ENCODE measurements at regions not wholly inside any gene's neighbourhood (a gene's known extent, or its start where the extent isn't known, plus 50 kb on each side); places are given as distances from the start of the nearest gene placed in this dataset.

- TF ChIP-seq CTCF (IDR thresholded peaks at IDR 0.05; ENCODE audit: control extremely low read depth in 1 of 3, insufficient read depth in 1 of 3, low read depth in 1 of 3, low read length in 3 of 3) (no peak), SP1 (IDR thresholded peaks at IDR 0.05; ENCODE audit: low read depth, low read length) (no peak), SIN3A (conservative IDR thresholded peaks at IDR 0.05 in 1 of 2, IDR thresholded peaks at IDR 0.05 in 1 of 2; ENCODE audit: low read depth in 1 of 2, low read length in 2 of 2) (no peak), BACH1 (IDR thresholded peaks at IDR 0.05; ENCODE audit: low read length) (no peak), TAF7 (optimal IDR thresholded peaks at IDR 0.05; ENCODE audit: borderline replicate concordance, low read depth, low read length) (no peak), PHF8 (conservative IDR thresholded peaks at IDR 0.05; ENCODE audit: low read depth, low read length) (no peak), RAD21 (IDR thresholded peaks at IDR 0.05 in 1 of 2, conservative IDR thresholded peaks at IDR 0.05 in 1 of 2; ENCODE audit: low read depth in 2 of 2, low read length in 2 of 2) (no peak), FOSL1 (IDR thresholded peaks at IDR 0.05; ENCODE audit: insufficient read depth, low read depth, low read length) (no peak), RFX5 (IDR thresholded peaks at IDR 0.05; ENCODE audit: borderline replicate concordance, low read depth, low read length) (no peak), ATF2 (IDR thresholded peaks at IDR 0.05; ENCODE audit: low read length) (no peak), POLR2A (IDR thresholded peaks at IDR 0.05; ENCODE audit: control extremely low read depth in 1 of 2, low read depth in 2 of 2, low read length in 2 of 2) (no peak), SAP30 (IDR thresholded peaks at IDR 0.05; ENCODE audit: insufficient read depth, insufficient replicate concordance, low read length) (no peak), SIX5 (IDR thresholded peaks at IDR 0.05; ENCODE audit: low read depth, low read length) (no peak), CHD2 (IDR thresholded peaks at IDR 0.05; ENCODE audit: low read length) (no peak)
Measured at GRCh38 chrX:63418211-63418610, 67.1 kb upstream of the SPIN4 start.
